ENCODE measurements at regions not wholly inside any gene's neighbourhood (a gene's known extent, or its start where the extent isn't known, plus 50 kb on each side); places are given as distances from the start of the nearest gene placed in this dataset.

- in situ Hi-C loops (cut with MboI; ENCODE audit: low pct_unique_long_range_greater_than_20kb in 2 of 9, low sequenced_read_pairs in 9 of 9, unreplicated experiment in 9 of 9), result loop anchor here in 4 of 9 experiments (25.0 kb wide), 1 partner anchor 474 kb away; the partner anchor contains the start of gene CCDC73 (in 4 of the 4)
- Histone ChIP-seq H3K4me1 (replicated peaks in 1 of 2) (peaks cover 0 to 5% of the 10 kb centered on the region in 2 donors), H3K27ac (no peak overlapping the region), H3K4me3 (no peak overlapping the region)
- ATAC-seq (replicated peaks in 6 of 8), result peak; percentile 29 to 85 (median 70)
- WGBS, 10 experiments, result 16 to 86% (median 66%) methylated on average over 1 to 11 of the region's 12 CpGs; no CpG with 5 or more reads in 3 of the 10 experiments
Observed at GRCh38 chr11:32312865-32313403, 122.4 kb downstream of the WT1 start.

- no peak for ATAC-seq (replicated peaks in 6 of 8)
- 40 to 100% (median 78%) methylated on average over 1 to 3 of the region's 6 CpGs; no CpG with 5 or more reads in 7 of the 10 experiments for WGBS, 10 experiments
- Histone ChIP-seq H3K4me3 (no peak overlapping the region), H3K27ac (no peak overlapping the region), H3K4me1 (replicated peaks in 1 of 2) (peaks cover 0 to 5% of the 10 kb centered on the region in 2 donors)
- in situ Hi-C loops (cut with MboI; ENCODE audit: low pct_unique_long_range_greater_than_20kb in 2 of 9, low sequenced_read_pairs in 9 of 9, unreplicated experiment in 9 of 9), result loop anchor here in 4 of 9 experiments (25.0 kb wide), 1 partner anchor 474 kb away; the partner anchor contains the start of gene CCDC73 (in 4 of the 4)
Observed at GRCh38 chr11:32313477-32313876, 121.9 kb downstream of the WT1 start.

- ATAC-seq (replicated peaks in 6 of 8), result no peak
- in situ Hi-C loops (cut with MboI; ENCODE audit: low pct_unique_long_range_greater_than_20kb in 2 of 9, low sequenced_read_pairs in 9 of 9, unreplicated experiment in 9 of 9), result loop anchor here in 4 of 9 experiments (25.0 kb wide), 1 partner anchor 472 kb away; the partner anchor contains the start of gene CCDC73 (in 4 of the 4)
Observed at GRCh38 chr11:32315121-32315520, 120.2 kb downstream of the WT1 start.

GRCh38 chr11:32316232-32316631, 119.1 kb downstream of the WT1 start:
- ATAC-seq (replicated peaks in 6 of 8), result no peak
- Histone ChIP-seq H3K4me3 (no peak overlapping the region), H3K27ac (no peak overlapping the region), H3K4me1 (replicated peaks in 1 of 2) (peaks cover 0 to 5% of the 10 kb centered on the region in 2 donors)
- in situ Hi-C loops (cut with MboI; ENCODE audit: low pct_unique_long_range_greater_than_20kb in 2 of 9, low sequenced_read_pairs in 9 of 9, unreplicated experiment in 9 of 9), result loop anchor here in 4 of 9 experiments (25.0 kb wide), 1 partner anchor 471 kb away; the partner anchor contains the start of gene CCDC73 (in 4 of the 4)
- 47 to 100% (median 84%) methylated on average over 1 to 3 of the region's 3 CpGs; no CpG with 5 or more reads in 1 of the 10 experiments for WGBS, 10 experiments

More at GRCh38 chr11:32315121-32315520, 120.2 kb downstream of the WT1 start:
- WGBS, 10 experiments, result 40 to 100% (median 84%) methylated on average over 1 to 4 of the region's 4 CpGs; no CpG with 5 or more reads in 2 of the 10 experiments
- no peak overlapping the region for H3K4me3 ChIP-seq
- H3K4me1 ChIP-seq (replicated peaks in 1 of 2), result peaks cover 0 to 5% of the 10 kb centered on the region in 2 donors
- no peak overlapping the region for H3K27ac ChIP-seq

GRCh38 chr11:32316858-32317642, 118.3 kb downstream of the WT1 start:
- H3K4me3 ChIP-seq, result no peak overlapping the region
- in situ Hi-C loops (cut with MboI; ENCODE audit: low pct_unique_long_range_greater_than_20kb in 2 of 9, low sequenced_read_pairs in 9 of 9, unreplicated experiment in 9 of 9), result loop anchor here in 4 of 9 experiments (25.0 kb wide), 1 partner anchor 470 kb away; the partner anchor contains the start of gene CCDC73 (in 4 of the 4)
- 24 to 83% (median 57%) methylated on average over 1 to 4 of the region's 4 CpGs; no CpG with 5 or more reads in 1 of the 10 experiments for WGBS, 10 experiments
- H3K4me1 ChIP-seq (replicated peaks in 1 of 2), result peaks cover 0 to 5% of the 10 kb centered on the region in 2 donors
- ATAC-seq (replicated peaks in 6 of 8), result peak in 5 of 8 experiments; percentile 60 to 86 (median 76)
- no peak overlapping the region for H3K27ac ChIP-seq

GRCh38 chr11:32317643-32318042, 117.7 kb downstream of the WT1 start:
- Histone ChIP-seq H3K4me3 (no peak overlapping the region), H3K4me1 (replicated peaks in 1 of 2) (peaks cover 0 to 5% of the 10 kb centered on the region in 2 donors), H3K27ac (no peak overlapping the region)
- peak in 3 of 8 experiments; percentile 83 to 88 (median 84) for ATAC-seq (replicated peaks in 6 of 8)
- WGBS, 10 experiments, result 25 to 100% (median 80%) methylated on average over 1 of the region's 1 CpG; no CpG with 5 or more reads in 5 of the 10 experiments
- in situ Hi-C loops (cut with MboI; ENCODE audit: low pct_unique_long_range_greater_than_20kb in 2 of 9, low sequenced_read_pairs in 9 of 9, unreplicated experiment in 9 of 9), result loop anchor here in 4 of 9 experiments (25.0 kb wide), 1 partner anchor 470 kb away; the partner anchor contains the start of gene CCDC73 (in 4 of the 4)

- in situ Hi-C loops (cut with MboI; ENCODE audit: low pct_unique_long_range_greater_than_20kb in 2 of 9, low sequenced_read_pairs in 9 of 9, unreplicated experiment in 9 of 9), result loop anchor here in 4 of 9 experiments (25.0 kb wide), 1 partner anchor 469 kb away; the partner anchor contains the start of gene CCDC73 (in 4 of the 4)
- WGBS, 10 experiments, result 26 to 100% (median 79%) methylated on average over 1 to 3 of the region's 5 CpGs
- peaks cover 0 to 5% of the 10 kb centered on the region in 2 donors for H3K4me1 ChIP-seq (replicated peaks in 1 of 2)
- no peak overlapping the region for H3K4me3 ChIP-seq
- peak in 3 of 8 experiments; percentile 30 to 49 (median 30) for ATAC-seq (replicated peaks in 6 of 8)
- H3K27ac ChIP-seq, result no peak overlapping the region
Observed at GRCh38 chr11:32318071-32319055, 117.0 kb downstream of the WT1 start.

GRCh38 chr11:32323814-32324130, 111.6 kb downstream of the WT1 start:
- ATAC-seq (replicated peaks in 6 of 8), result no peak
- WGBS, 10 experiments, result 0 to 27% (median 0%) methylated on average over 1 to 3 of the region's 3 CpGs
- in situ Hi-C loops (cut with MboI; ENCODE audit: low pct_unique_long_range_greater_than_20kb in 2 of 9, low sequenced_read_pairs in 9 of 9, unreplicated experiment in 9 of 9), result loop anchor here in 5 of 9 experiments (10.0 to 25.0 kb wide), 2 partner anchors 464 to 471 kb away; partner anchors contain the start of gene CCDC73 (in 5 of the 5)
- H3K4me3 ChIP-seq, result no peak overlapping the region
- no peak overlapping the region for H3K27ac ChIP-seq
- no peaks in the 10 kb centered on the region for H3K4me1 ChIP-seq (replicated peaks in 1 of 2)

GRCh38 chr11:32325187-32325586, 110.2 kb downstream of the WT1 start:
- ATAC-seq (replicated peaks in 6 of 8), result no peak
- in situ Hi-C loops (cut with MboI; ENCODE audit: low pct_unique_long_range_greater_than_20kb in 2 of 9, low sequenced_read_pairs in 9 of 9, unreplicated experiment in 9 of 9), result loop anchor here in 1 of 9 experiments (10.0 kb wide), 1 partner anchor 470 kb away; the partner anchor contains the start of gene CCDC73
- 0 to 100% (median 64%) methylated on average over 1 to 3 of the region's 3 CpGs; no CpG with 5 or more reads in 1 of the 10 experiments for WGBS, 10 experiments
- Histone ChIP-seq H3K27ac (no peak overlapping the region), H3K4me1 (replicated peaks in 1 of 2) (no peaks in the 10 kb centered on the region), H3K4me3 (no peak overlapping the region)

- in situ Hi-C loops (cut with MboI; ENCODE audit: low pct_unique_long_range_greater_than_20kb in 2 of 9, low sequenced_read_pairs in 9 of 9, unreplicated experiment in 9 of 9), result loop anchor here in 1 of 9 experiments (10.0 kb wide), 1 partner anchor 469 kb away; the partner anchor contains the start of gene CCDC73
- 80 to 100% (median 100%) methylated on average over 1 to 2 of the region's 2 CpGs; no CpG with 5 or more reads in 5 of the 10 experiments for WGBS, 10 experiments
Observed at GRCh38 chr11:32325725-32326124, 109.6 kb downstream of the WT1 start.

GRCh38 chr11:32326522-32326921, 108.8 kb downstream of the WT1 start:
- Histone ChIP-seq H3K27ac (no peak overlapping the region), H3K4me1 (replicated peaks in 1 of 2) (no peaks in the 10 kb centered on the region), H3K4me3 (no peak overlapping the region)
- WGBS, 10 experiments, result 14 to 100% (median 71%) methylated on average over 1 to 3 of the region's 3 CpGs; no CpG with 5 or more reads in 1 of the 10 experiments
- ATAC-seq (replicated peaks in 6 of 8), result no peak
- in situ Hi-C loops (cut with MboI; ENCODE audit: low pct_unique_long_range_greater_than_20kb in 2 of 9, low sequenced_read_pairs in 9 of 9, unreplicated experiment in 9 of 9), result loop anchor here in 1 of 9 experiments (10.0 kb wide), 1 partner anchor 468 kb away; the partner anchor contains the start of gene CCDC73

More at GRCh38 chr11:32325725-32326124, 109.6 kb downstream of the WT1 start:
- Histone ChIP-seq H3K4me1 (replicated peaks in 1 of 2) (no peaks in the 10 kb centered on the region), H3K4me3 (no peak overlapping the region), H3K27ac (no peak overlapping the region)
- no peak for ATAC-seq (replicated peaks in 6 of 8)
